ENCODE measurements at regions not wholly inside any gene's neighbourhood (a gene's known extent, or its start where the extent isn't known, plus 50 kb on each side); places are given as distances from the start of the nearest gene placed in this dataset.

DNA sequence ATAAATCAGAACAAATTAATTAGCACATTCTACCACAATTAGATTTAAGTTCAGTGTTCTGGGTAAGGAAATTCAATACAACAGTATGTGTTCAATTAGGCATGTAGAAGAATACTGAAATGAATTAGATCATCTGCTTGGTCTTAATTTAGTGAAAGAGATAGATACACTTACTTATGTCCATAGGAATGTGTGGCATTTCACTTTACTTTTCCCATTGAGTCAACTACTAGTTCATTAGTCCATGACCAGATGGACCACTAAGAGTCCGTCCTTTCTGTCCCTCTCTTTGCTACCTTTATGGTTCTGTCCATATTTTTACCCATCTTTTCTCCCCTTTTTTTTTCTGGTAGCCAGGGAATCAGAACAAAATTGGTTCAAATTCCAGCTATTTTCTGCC lies 276.9 kb downstream of the OSTF1 start:
- H3K4me2 ChIP-seq (ENCODE audit: low read depth, low read length): no peak overlapping the region
- H3K4me3 ChIP-seq (ENCODE audit: insufficient read depth, low read depth, low read length): no peak overlapping the region
- H2BK20ac ChIP-seq (ENCODE audit: low read depth, low read length): no peak overlapping the region
- H4K91ac ChIP-seq (ENCODE audit: insufficient read depth, low read depth, low read length): no peak overlapping the region
- ChIA-PET CTCF (no interaction called here), POLR2A (ENCODE audit: unreplicated experiment) (no interaction called here)
- intact Hi-C loops (cut with micrococcal nuclease): no loop called here
- H3K56ac ChIP-seq (ENCODE audit: extremely low read depth, insufficient read depth, low read length): no peak overlapping the region
- no peak overlapping the region for H2BK5ac ChIP-seq (ENCODE audit: low read depth, low read length, poor library complexity, severe bottlenecking)
- H3K79me1 ChIP-seq (ENCODE audit: low read depth in 1 of 2, low read length in 2 of 2): no peaks in the 10 kb centered on the region
- H3K9me1 ChIP-seq (ENCODE audit: insufficient read depth, low read length): no peaks in the 10 kb centered on the region
- H3K36me3 ChIP-seq (ENCODE audit: control insufficient read depth, insufficient read depth, low read length): no peaks in the 10 kb centered on the region
- peaks cover 7% of the 10 kb centered on the region for H3K9me3 ChIP-seq (ENCODE audit: control insufficient read depth, insufficient read depth, low read length)
- no peak overlapping the region for H3K4ac ChIP-seq (ENCODE audit: low read depth, low read length)
- in situ Hi-C loops (cut with MboI; ENCODE audit: low sequenced_read_pairs): no loop called here
- H2BK15ac ChIP-seq (ENCODE audit: low read depth, low read length): no peak overlapping the region
- H3K9ac ChIP-seq (ENCODE audit: low read depth, low read length): no peak overlapping the region
- no peak overlapping the region for H4K5ac ChIP-seq (ENCODE audit: low read depth, low read length)
- no peak for ATAC-seq (ENCODE audit: low read depth)
- H2BK120ac ChIP-seq (ENCODE audit: low read depth, low read length): no peak overlapping the region
- no peak overlapping the region for H3K18ac ChIP-seq (ENCODE audit: low read depth, low read length)
- no peak for DNase-seq
- no CpG with 5 or more reads among the region's 1 CpG for WGBS, 2 experiments (ENCODE audit: extremely low coverage in 2 of 2, insufficient read length in 1 of 2)
- no peak overlapping the region for H2AFZ ChIP-seq (replicated peaks; ENCODE audit: low read length, poor library complexity)
- no peak overlapping the region for H3K23ac ChIP-seq (ENCODE audit: low read depth, low read length)
- H3K27ac ChIP-seq (ENCODE audit: insufficient read depth, low read length): no peak overlapping the region
- H3K4me1 ChIP-seq (ENCODE audit: control insufficient read depth, insufficient read depth, low read length): no peaks in the 10 kb centered on the region
- no peak overlapping the region for H2AK9ac ChIP-seq (replicated peaks; ENCODE audit: low read depth, low read length, poor library complexity)
- H4K8ac ChIP-seq (ENCODE audit: low read depth in 2 of 2, low read length in 2 of 2): no peak overlapping the region
- H2AK5ac ChIP-seq (ENCODE audit: low read depth, low read length): no peak overlapping the region
- no TSS peak for BruUV-seq (replicated peaks)
- dilution Hi-C loops (cut with HindIII; ENCODE audit: low sequenced_read_pairs, unreplicated experiment): no loop called here
- H3K27me3 ChIP-seq (ENCODE audit: control insufficient read depth, insufficient read depth, low read length): no peaks in the 10 kb centered on the region
- H3K14ac ChIP-seq (replicated peaks; ENCODE audit: low read depth, low read length): no peak overlapping the region
- H4K20me1 ChIP-seq (ENCODE audit: insufficient read depth, low read length): no peaks in the 10 kb centered on the region
- TF ChIP-seq MXI1 (IDR thresholded peaks at IDR 0.05; ENCODE audit: borderline replicate concordance, low read depth, low read length): no peak
- TF ChIP-seq RAD21 (IDR thresholded peaks at IDR 0.05; ENCODE audit: low read length): no peak
- TF ChIP-seq, protein P1, sequence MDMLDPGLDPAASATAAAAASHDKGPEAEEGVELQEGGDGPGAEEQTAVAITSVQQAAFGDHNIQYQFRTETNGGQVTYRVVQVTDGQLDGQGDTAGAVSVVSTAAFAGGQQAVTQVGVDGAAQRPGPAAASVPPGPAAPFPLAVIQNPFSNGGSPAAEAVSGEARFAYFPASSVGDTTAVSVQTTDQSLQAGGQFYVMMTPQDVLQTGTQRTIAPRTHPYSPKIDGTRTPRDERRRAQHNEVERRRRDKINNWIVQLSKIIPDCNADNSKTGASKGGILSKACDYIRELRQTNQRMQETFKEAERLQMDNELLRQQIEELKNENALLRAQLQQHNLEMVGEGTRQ (IDR thresholded peaks at IDR 0.05; ENCODE audit: low read depth, low read length): no peak
- TF ChIP-seq CHD1 (IDR thresholded peaks at IDR 0.05; ENCODE audit: low read depth, low read length): no peak
- TF ChIP-seq RFX5 (IDR thresholded peaks at IDR 0.05; ENCODE audit: low read depth, low read length): no peak
- TF ChIP-seq MAZ (IDR thresholded peaks at IDR 0.05; ENCODE audit: borderline replicate concordance, low read depth, low read length): no peak
- no peak for TF ChIP-seq BHLHE40 (IDR thresholded peaks at IDR 0.05; ENCODE audit: low read depth, low read length)
- TF ChIP-seq SMC3 (IDR thresholded peaks at IDR 0.05; ENCODE audit: low read depth, low read length): no peak
- TF ChIP-seq MAFK (IDR thresholded peaks at IDR 0.05; ENCODE audit: low read depth, low read length): no peak
- TF ChIP-seq, protein P2, sequence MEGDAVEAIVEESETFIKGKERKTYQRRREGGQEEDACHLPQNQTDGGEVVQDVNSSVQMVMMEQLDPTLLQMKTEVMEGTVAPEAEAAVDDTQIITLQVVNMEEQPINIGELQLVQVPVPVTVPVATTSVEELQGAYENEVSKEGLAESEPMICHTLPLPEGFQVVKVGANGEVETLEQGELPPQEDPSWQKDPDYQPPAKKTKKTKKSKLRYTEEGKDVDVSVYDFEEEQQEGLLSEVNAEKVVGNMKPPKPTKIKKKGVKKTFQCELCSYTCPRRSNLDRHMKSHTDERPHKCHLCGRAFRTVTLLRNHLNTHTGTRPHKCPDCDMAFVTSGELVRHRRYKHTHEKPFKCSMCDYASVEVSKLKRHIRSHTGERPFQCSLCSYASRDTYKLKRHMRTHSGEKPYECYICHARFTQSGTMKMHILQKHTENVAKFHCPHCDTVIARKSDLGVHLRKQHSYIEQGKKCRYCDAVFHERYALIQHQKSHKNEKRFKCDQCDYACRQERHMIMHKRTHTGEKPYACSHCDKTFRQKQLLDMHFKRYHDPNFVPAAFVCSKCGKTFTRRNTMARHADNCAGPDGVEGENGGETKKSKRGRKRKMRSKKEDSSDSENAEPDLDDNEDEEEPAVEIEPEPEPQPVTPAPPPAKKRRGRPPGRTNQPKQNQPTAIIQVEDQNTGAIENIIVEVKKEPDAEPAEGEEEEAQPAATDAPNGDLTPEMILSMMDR (conservative IDR thresholded peaks at IDR 0.05; ENCODE audit: low read depth, low read length): no peak
- TF ChIP-seq RCOR1 (IDR thresholded peaks at IDR 0.05; ENCODE audit: insufficient replicate concordance, low read length): no peak
- TF ChIP-seq, protein P3, sequence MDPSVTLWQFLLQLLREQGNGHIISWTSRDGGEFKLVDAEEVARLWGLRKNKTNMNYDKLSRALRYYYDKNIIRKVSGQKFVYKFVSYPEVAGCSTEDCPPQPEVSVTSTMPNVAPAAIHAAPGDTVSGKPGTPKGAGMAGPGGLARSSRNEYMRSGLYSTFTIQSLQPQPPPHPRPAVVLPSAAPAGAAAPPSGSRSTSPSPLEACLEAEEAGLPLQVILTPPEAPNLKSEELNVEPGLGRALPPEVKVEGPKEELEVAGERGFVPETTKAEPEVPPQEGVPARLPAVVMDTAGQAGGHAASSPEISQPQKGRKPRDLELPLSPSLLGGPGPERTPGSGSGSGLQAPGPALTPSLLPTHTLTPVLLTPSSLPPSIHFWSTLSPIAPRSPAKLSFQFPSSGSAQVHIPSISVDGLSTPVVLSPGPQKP (IDR thresholded peaks at IDR 0.05; ENCODE audit: borderline replicate concordance, low read depth, low read length): no peak
- no peak for TF ChIP-seq NFE2L2 (IDR thresholded peaks at IDR 0.05; ENCODE audit: low read depth, low read length)
- TF ChIP-seq FOS (IDR thresholded peaks at IDR 0.05; ENCODE audit: low read depth, low read length): no peak
- no peak for TF ChIP-seq POLR2A (IDR thresholded peaks at IDR 0.05; ENCODE audit: low read depth, low read length)
